ENCODE measurements at regions not wholly inside any gene's neighbourhood (a gene's known extent, or its start where the extent isn't known, plus 50 kb on each side); places are given as distances from the start of the nearest gene placed in this dataset.

DNA sequence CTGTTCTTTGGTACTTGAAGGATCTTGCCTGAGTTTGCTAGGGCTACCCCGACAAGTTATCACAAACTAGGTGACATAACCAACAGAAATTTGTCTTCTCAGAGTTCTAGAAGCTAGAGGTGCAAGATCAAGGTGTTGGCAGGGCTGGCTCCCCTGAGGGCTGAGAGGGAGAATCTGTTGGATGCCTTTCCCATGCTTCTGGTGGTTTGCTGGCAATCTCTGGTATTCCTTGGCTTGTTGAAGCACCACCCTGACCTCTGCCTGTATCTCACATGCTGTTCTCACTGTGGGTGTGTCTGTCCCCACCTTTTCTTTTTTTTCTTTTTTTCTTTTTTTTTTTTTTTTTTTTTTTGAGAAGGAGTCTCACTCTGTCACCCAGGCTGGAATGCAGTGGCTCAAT lies 81.2 kb downstream of the VCPKMT start:
- TF ChIP-seq TAF1 (IDR thresholded peaks at IDR 0.05; ENCODE audit: borderline replicate concordance, insufficient read depth, low read length) (no peak), SIN3A (IDR thresholded peaks at IDR 0.05; ENCODE audit: borderline replicate concordance, insufficient read depth, low read length) (no peak), POLR2AphosphoS5 (IDR thresholded peaks at IDR 0.05; ENCODE audit: low read depth, low read length) (no peak), FOXP2 (optimal IDR thresholded peaks at IDR 0.05; ENCODE audit: borderline replicate concordance, extremely low read depth, extremely low read length, insufficient read depth) (no peak)
- TF ChIP-seq, protein P1, sequence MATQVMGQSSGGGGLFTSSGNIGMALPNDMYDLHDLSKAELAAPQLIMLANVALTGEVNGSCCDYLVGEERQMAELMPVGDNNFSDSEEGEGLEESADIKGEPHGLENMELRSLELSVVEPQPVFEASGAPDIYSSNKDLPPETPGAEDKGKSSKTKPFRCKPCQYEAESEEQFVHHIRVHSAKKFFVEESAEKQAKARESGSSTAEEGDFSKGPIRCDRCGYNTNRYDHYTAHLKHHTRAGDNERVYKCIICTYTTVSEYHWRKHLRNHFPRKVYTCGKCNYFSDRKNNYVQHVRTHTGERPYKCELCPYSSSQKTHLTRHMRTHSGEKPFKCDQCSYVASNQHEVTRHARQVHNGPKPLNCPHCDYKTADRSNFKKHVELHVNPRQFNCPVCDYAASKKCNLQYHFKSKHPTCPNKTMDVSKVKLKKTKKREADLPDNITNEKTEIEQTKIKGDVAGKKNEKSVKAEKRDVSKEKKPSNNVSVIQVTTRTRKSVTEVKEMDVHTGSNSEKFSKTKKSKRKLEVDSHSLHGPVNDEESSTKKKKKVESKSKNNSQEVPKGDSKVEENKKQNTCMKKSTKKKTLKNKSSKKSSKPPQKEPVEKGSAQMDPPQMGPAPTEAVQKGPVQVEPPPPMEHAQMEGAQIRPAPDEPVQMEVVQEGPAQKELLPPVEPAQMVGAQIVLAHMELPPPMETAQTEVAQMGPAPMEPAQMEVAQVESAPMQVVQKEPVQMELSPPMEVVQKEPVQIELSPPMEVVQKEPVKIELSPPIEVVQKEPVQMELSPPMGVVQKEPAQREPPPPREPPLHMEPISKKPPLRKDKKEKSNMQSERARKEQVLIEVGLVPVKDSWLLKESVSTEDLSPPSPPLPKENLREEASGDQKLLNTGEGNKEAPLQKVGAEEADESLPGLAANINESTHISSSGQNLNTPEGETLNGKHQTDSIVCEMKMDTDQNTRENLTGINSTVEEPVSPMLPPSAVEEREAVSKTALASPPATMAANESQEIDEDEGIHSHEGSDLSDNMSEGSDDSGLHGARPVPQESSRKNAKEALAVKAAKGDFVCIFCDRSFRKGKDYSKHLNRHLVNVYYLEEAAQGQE (IDR thresholded peaks at IDR 0.05; ENCODE audit: insufficient read depth in 1 of 2, low read depth in 2 of 2, low read length in 2 of 2) = no peak

- TF ChIP-seq FOXP2 (optimal IDR thresholded peaks at IDR 0.05; ENCODE audit: borderline replicate concordance, extremely low read depth, extremely low read length, insufficient read depth) = no peak
- TF ChIP-seq, protein P1 (IDR thresholded peaks at IDR 0.05; ENCODE audit: insufficient read depth in 1 of 2, low read depth in 2 of 2, low read length in 2 of 2) = no peak
- TF ChIP-seq SIN3A (IDR thresholded peaks at IDR 0.05; ENCODE audit: borderline replicate concordance, insufficient read depth, low read length) = no peak
- no peak for TF ChIP-seq POLR2AphosphoS5 (IDR thresholded peaks at IDR 0.05; ENCODE audit: low read depth, low read length)
- TF ChIP-seq TAF1 (IDR thresholded peaks at IDR 0.05; ENCODE audit: borderline replicate concordance, insufficient read depth, low read length) = no peak
These were observed 80.2 kb downstream of the VCPKMT start for GRCh38 chr14:50036211-50036610.

DNA sequence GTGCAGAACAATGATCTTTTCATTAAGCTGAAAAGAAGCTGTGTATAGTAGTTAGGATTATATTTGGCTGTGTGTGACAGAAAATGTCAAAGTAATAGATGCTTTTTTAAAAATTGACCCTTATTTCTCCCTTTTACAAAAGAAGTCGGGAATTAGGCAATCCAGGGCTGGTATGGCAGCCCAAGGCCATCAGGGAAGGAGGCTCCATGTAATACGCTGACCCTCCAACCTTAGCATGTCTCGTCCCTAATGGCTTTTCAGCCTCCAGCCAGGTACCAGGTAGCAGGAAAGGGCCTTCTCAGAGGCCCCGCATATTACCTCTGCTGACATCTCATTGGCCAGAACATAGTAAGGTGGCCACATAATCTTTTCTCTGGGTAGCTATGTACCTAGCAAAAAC lies 79.7 kb downstream of the VCPKMT start:
- TF ChIP-seq TAF1 (IDR thresholded peaks at IDR 0.05; ENCODE audit: borderline replicate concordance, insufficient read depth, low read length) = no peak
- TF ChIP-seq, protein P1 (IDR thresholded peaks at IDR 0.05; ENCODE audit: insufficient read depth in 1 of 2, low read depth in 2 of 2, low read length in 2 of 2) = no peak
- TF ChIP-seq SIN3A (IDR thresholded peaks at IDR 0.05; ENCODE audit: borderline replicate concordance, insufficient read depth, low read length) = no peak
- TF ChIP-seq FOXP2 (optimal IDR thresholded peaks at IDR 0.05; ENCODE audit: borderline replicate concordance, extremely low read depth, extremely low read length, insufficient read depth) = no peak
- no peak for TF ChIP-seq POLR2AphosphoS5 (IDR thresholded peaks at IDR 0.05; ENCODE audit: low read depth, low read length)

- TF ChIP-seq TAF1 (IDR thresholded peaks at IDR 0.05; ENCODE audit: borderline replicate concordance, insufficient read depth, low read length) (no peak), FOXP2 (optimal IDR thresholded peaks at IDR 0.05; ENCODE audit: borderline replicate concordance, extremely low read depth, extremely low read length, insufficient read depth) (no peak), POLR2AphosphoS5 (IDR thresholded peaks at IDR 0.05; ENCODE audit: low read depth, low read length) (no peak), SIN3A (IDR thresholded peaks at IDR 0.05; ENCODE audit: borderline replicate concordance, insufficient read depth, low read length) (no peak)
- TF ChIP-seq, protein P1 (IDR thresholded peaks at IDR 0.05; ENCODE audit: insufficient read depth in 1 of 2, low read depth in 2 of 2, low read length in 2 of 2) = no peak
These were observed 79.1 kb downstream of the VCPKMT start for GRCh38 chr14:50037240-50037639.

- TF ChIP-seq SIN3A (IDR thresholded peaks at IDR 0.05; ENCODE audit: borderline replicate concordance, insufficient read depth, low read length) = no peak
- no peak for TF ChIP-seq TAF1 (IDR thresholded peaks at IDR 0.05; ENCODE audit: borderline replicate concordance, insufficient read depth, low read length)
- TF ChIP-seq, protein P1 (IDR thresholded peaks at IDR 0.05; ENCODE audit: insufficient read depth in 1 of 2, low read depth in 2 of 2, low read length in 2 of 2) = no peak
- no peak for TF ChIP-seq FOXP2 (optimal IDR thresholded peaks at IDR 0.05; ENCODE audit: borderline replicate concordance, extremely low read depth, extremely low read length, insufficient read depth)
- no peak for TF ChIP-seq POLR2AphosphoS5 (IDR thresholded peaks at IDR 0.05; ENCODE audit: low read depth, low read length)
These were observed 78.5 kb downstream of the VCPKMT start for GRCh38 chr14:50037852-50038251.

Data from PFSK-1 (cell line).